Parathyroid adenoma (tissue), 2 donors: ENCODE measurements at regions not wholly inside any gene's neighbourhood (a gene's known extent, or its start where the extent isn't known, plus 50 kb on each side); places are given as distances from the start of the nearest gene placed in this dataset.

Experiments
- H2AFZ ChIP-seq: fragments of 300-600 bp; sonication (generic); one replicate; pipeline ENCODE4 v1.7.0; 2017; ENCODE audit warnings: antibody characterized with exemption, mild to moderate bottlenecking
- H3K27ac ChIP-seq: fragments of 300-600 bp; sonication (generic); one replicate; pipeline ENCODE4 v1.7.0; 2017
- H3K27me3 ChIP-seq: fragments of 300-600 bp; sonication (generic); one replicate; pipeline ENCODE4 v1.7.0; 2017; ENCODE audit warnings: low read length; ENCODE audit not compliant: control insufficient read depth, insufficient read depth
- H3K36me3 ChIP-seq: fragments of 300-600 bp; sonication (generic); one replicate; pipeline ENCODE4 v1.7.0; 2017; ENCODE audit warnings: low read length; ENCODE audit not compliant: control insufficient read depth, insufficient read depth
- H3K4me1 ChIP-seq: fragments of 300-600 bp; sonication (generic); one replicate; pipeline ENCODE4 v1.7.0; 2017; ENCODE audit warnings: control low read depth
- H3K4me2 ChIP-seq: fragments of 300-600 bp; sonication (generic); one replicate; pipeline ENCODE4 v1.7.0; 2017; ENCODE audit warnings: low read length
- H3K4me3 ChIP-seq: fragments of 300-600 bp; sonication (generic); one replicate; pipeline ENCODE4 v1.7.0; 2017; ENCODE audit warnings: low read depth, low read length
- H3K79me2 ChIP-seq: fragments of 300-600 bp; sonication (generic); one replicate; pipeline ENCODE4 v1.7.0; 2017; ENCODE audit warnings: control low read depth
- H3K9ac ChIP-seq: fragments of 300-600 bp; sonication (generic); one replicate; pipeline ENCODE4 v1.7.0; 2017; ENCODE audit warnings: mild to moderate bottlenecking
- H3K9me3 ChIP-seq: fragments of 300-600 bp; sonication (generic); one replicate; pipeline ENCODE4 v1.7.0; 2017; ENCODE audit warnings: low read length; ENCODE audit not compliant: control insufficient read depth
- TF ChIP-seq, protein P1 (sequence below): fragments of 300-600 bp; sonication (generic); IDR thresholded peaks from one replicate; pipeline ENCODE4 v1.7.0; 2017; ENCODE audit warnings: antibody characterized with exemption, mild to moderate bottlenecking
- donor health status: primary hyperparathyroidism.

DNA sequence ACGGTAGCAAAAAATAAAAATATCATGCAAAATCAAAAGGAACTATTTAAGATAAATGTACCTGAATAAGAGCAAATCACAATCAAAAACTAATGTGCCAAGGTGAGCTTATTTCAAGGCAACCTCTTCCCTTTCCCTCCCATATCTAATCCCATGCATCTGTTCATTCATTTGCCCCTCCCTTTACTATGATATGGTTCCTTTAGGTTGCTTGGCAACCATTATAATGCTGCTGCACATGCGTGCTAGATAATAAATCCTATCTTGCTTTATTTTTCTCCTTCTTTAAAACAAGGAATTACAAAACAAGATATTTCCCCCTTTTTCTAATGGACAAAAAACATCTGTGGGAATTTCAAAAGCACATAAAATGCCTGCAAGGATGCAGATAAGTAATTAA lies 318.2 kb upstream of the POU3F2 start:
- Histone ChIP-seq H3K9ac (no peak overlapping the region), H2AFZ (no peak overlapping the region), H3K4me1 (no peaks in the 10 kb centered on the region), H3K27me3 (no peaks in the 10 kb centered on the region), H3K9me3 (no peaks in the 10 kb centered on the region), H3K79me2 (no peaks in the 10 kb centered on the region), H3K4me2 (no peak overlapping the region), H3K27ac (no peak overlapping the region), H3K36me3 (peaks cover 3% of the 10 kb centered on the region), H3K4me3 (no peak overlapping the region)
- TF ChIP-seq, protein P1, sequence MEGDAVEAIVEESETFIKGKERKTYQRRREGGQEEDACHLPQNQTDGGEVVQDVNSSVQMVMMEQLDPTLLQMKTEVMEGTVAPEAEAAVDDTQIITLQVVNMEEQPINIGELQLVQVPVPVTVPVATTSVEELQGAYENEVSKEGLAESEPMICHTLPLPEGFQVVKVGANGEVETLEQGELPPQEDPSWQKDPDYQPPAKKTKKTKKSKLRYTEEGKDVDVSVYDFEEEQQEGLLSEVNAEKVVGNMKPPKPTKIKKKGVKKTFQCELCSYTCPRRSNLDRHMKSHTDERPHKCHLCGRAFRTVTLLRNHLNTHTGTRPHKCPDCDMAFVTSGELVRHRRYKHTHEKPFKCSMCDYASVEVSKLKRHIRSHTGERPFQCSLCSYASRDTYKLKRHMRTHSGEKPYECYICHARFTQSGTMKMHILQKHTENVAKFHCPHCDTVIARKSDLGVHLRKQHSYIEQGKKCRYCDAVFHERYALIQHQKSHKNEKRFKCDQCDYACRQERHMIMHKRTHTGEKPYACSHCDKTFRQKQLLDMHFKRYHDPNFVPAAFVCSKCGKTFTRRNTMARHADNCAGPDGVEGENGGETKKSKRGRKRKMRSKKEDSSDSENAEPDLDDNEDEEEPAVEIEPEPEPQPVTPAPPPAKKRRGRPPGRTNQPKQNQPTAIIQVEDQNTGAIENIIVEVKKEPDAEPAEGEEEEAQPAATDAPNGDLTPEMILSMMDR: no peak

DNA sequence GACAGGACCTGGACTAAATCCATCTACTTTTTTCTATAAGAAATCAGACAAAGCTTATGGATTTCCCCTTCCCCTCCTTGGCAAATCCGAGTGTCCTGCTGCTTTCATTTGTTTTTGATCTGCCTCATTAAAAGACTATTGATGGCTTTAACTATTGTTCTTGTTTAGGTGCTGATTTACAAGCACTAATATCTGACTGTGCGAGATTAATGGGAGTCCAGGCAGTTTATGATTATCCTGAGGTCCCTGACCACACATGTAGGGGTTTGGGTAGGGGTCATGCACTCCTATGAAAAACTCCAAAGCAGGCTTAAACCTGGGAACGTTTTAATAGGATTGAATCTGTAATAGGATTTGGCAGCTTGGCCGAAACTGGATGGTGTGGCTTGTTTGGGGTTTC lies 317.5 kb upstream of the POU3F2 start:
- H3K4me3 ChIP-seq: no peak overlapping the region
- no peaks in the 10 kb centered on the region for H3K4me1 ChIP-seq
- H3K27me3 ChIP-seq: no peaks in the 10 kb centered on the region
- no peak overlapping the region for H2AFZ ChIP-seq
- H3K79me2 ChIP-seq: no peaks in the 10 kb centered on the region
- H3K36me3 ChIP-seq: peaks cover 3% of the 10 kb centered on the region
- no peak overlapping the region for H3K4me2 ChIP-seq
- H3K9me3 ChIP-seq: no peaks in the 10 kb centered on the region
- no peak overlapping the region for H3K27ac ChIP-seq
- no peak overlapping the region for H3K9ac ChIP-seq
- TF ChIP-seq, protein P1: no peak

DNA sequence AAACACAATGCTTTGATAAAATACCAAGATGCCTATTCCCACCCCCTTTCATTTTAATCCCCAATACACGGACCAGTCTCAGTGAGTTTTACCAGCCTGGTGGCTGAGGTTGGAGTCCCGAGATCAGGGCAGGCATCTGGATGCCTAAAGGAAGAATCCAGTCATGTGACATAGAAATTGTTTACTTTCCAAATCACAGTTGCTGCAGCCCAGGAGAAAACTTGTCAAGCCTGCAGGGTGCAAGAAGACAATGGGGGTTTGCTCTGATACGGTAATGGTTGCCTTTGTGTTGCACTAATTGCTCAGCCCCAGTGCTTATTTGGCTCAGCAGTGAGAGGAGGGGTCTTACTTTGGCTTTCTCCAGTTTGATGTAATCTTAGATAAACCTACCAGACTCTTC lies 308.5 kb upstream of the POU3F2 start:
- H3K9me3 ChIP-seq: no peaks in the 10 kb centered on the region
- TF ChIP-seq, protein P1: no peak
- H3K27ac ChIP-seq: no peak overlapping the region
- H2AFZ ChIP-seq: no peak overlapping the region
- no peak overlapping the region for H3K9ac ChIP-seq
- no peak overlapping the region for H3K4me3 ChIP-seq
- no peaks in the 10 kb centered on the region for H3K4me1 ChIP-seq
- no peaks in the 10 kb centered on the region for H3K36me3 ChIP-seq
- no peaks in the 10 kb centered on the region for H3K27me3 ChIP-seq
- H3K4me2 ChIP-seq: no peak overlapping the region
- H3K79me2 ChIP-seq: no peaks in the 10 kb centered on the region

DNA sequence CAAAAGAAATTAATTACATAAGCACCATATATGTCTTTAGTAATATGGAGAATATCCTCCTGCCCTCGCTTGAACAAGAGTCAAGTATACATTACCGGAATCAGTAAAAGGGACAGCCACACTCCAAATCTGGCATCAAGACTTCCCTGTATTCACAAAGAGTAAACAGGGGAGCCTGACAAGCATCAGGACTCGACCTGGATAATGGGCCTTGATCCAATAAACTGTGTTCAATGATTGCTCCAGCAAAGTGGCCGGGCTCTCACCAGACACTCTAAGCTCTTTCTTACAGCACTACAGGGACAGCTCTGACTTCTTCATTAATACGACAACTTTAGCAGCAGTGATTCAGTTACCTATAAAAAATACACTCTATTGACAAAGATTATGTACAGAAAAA lies 307.9 kb upstream of the POU3F2 start:
- Histone ChIP-seq H3K9ac (no peak overlapping the region), H2AFZ (no peak overlapping the region), H3K4me1 (no peaks in the 10 kb centered on the region), H3K27me3 (no peaks in the 10 kb centered on the region), H3K4me3 (no peak overlapping the region), H3K27ac (no peak overlapping the region), H3K79me2 (no peaks in the 10 kb centered on the region), H3K4me2 (no peak overlapping the region), H3K9me3 (no peaks in the 10 kb centered on the region), H3K36me3 (no peaks in the 10 kb centered on the region)
- TF ChIP-seq, protein P1: no peak

DNA sequence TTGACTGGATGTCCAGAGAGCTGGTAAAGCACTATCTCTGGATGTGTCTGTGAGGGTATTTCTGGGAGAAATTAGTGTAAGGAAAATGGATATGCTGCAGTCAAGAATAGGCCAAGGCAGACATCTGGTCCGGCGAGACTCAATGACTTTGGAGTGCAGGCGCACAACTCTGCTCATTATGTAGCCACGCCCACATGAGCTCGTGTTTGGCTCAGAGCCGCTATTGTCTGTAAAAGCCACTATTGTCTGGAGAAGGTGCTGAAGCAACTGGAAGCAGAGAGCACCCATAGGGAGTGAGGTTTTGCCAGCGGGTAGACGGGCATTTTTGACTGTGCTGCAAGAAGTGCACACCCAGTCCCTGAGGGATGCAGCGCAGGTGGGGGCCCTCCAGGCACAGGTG lies 305.0 kb upstream of the POU3F2 start:
- Histone ChIP-seq H3K36me3 (no peaks in the 10 kb centered on the region), H3K79me2 (no peaks in the 10 kb centered on the region), H3K4me3 (no peak overlapping the region), H3K9ac (no peak overlapping the region), H3K9me3 (no peaks in the 10 kb centered on the region), H3K4me1 (no peaks in the 10 kb centered on the region), H3K4me2 (no peak overlapping the region), H3K27me3 (no peaks in the 10 kb centered on the region), H2AFZ (no peak overlapping the region), H3K27ac (no peak overlapping the region)
- TF ChIP-seq, protein P1: no peak
